SK-N-SH treated with all-trans-retinoic acid at 6 μM for 48 hours (cell line): ENCODE measurements at regions not wholly inside any gene's neighbourhood (a gene's known extent, or its start where the extent isn't known, plus 50 kb on each side); places are given as distances from the start of the nearest gene placed in this dataset.

Experiments
- ATAC-seq: fragments of 200-7000 bp; cut with Tn5 transposase; 3 replicates; pipeline ENCODE4 v1.9.1; 2020; ENCODE audit warnings: mild to moderate bottlenecking, moderate library complexity
- ARNTL ChIP-seq: fragments of 450-650 bp; formaldehyde crosslinking; IDR thresholded peaks from 2 replicates; pipeline ENCODE4 v1.5.0; 2020; ENCODE audit warnings: low read depth, mild to moderate bottlenecking, moderate library complexity, borderline replicate concordance
- BACH2 ChIP-seq: fragments of 250-450 bp; sonication (Bioruptor Pico); IDR thresholded peaks from 2 replicates; pipeline ENCODE4 v1.9.0; 2021; ENCODE audit warnings: mild to moderate bottlenecking, borderline replicate concordance
- CREB5 ChIP-seq: fragments of 250-450 bp; sonication (Bioruptor Pico); IDR thresholded peaks from 2 replicates; pipeline ENCODE4 v1.5.1; 2020; ENCODE audit warnings: low read depth, mild to moderate bottlenecking, moderate library complexity
- CSRNP3 ChIP-seq: fragments of 250-450 bp; sonication (Bioruptor Pico); IDR thresholded peaks from 2 replicates; pipeline ENCODE4 v1.5.1; 2021; ENCODE audit warnings: mild to moderate bottlenecking, moderate library complexity
- ESRRG ChIP-seq: fragments of 250-450 bp; sonication (Bioruptor Pico); IDR thresholded peaks from 2 replicates; pipeline ENCODE4 v1.6.1; 2021; ENCODE audit warnings: mild to moderate bottlenecking
- GLIS3 ChIP-seq: fragments of 250-450 bp; sonication (Bioruptor Pico); IDR thresholded peaks from 2 replicates; pipeline ENCODE4 v1.5.0; 2020; ENCODE audit warnings: mild to moderate bottlenecking, moderate library complexity
- ISL1 ChIP-seq: fragments of 250-450 bp; sonication (Bioruptor Pico); IDR thresholded peaks from 2 replicates; pipeline ENCODE4 v2.1.2; 2022; ENCODE audit warnings: mild to moderate bottlenecking, moderate library complexity
- OSR1 ChIP-seq: fragments of 250-450 bp; sonication (Bioruptor Pico); IDR thresholded peaks from 2 replicates; pipeline ENCODE4 v1.8.0; 2022; ENCODE audit warnings: moderate library complexity, mild to moderate bottlenecking, inconsistent platforms
- PATZ1 ChIP-seq: fragments of 250-450 bp; sonication (Bioruptor Pico); IDR thresholded peaks from 2 replicates; pipeline ENCODE4 v1.8.0; 2020; ENCODE audit warnings: mild to moderate bottlenecking, moderate library complexity, borderline replicate concordance
- POU6F1 ChIP-seq: fragments of 250-450 bp; sonication (Bioruptor Pico); IDR thresholded peaks from 2 replicates; pipeline ENCODE4 v1.8.0; 2021; ENCODE audit warnings: low read depth, mild to moderate bottlenecking, moderate library complexity, borderline replicate concordance
- PPARA ChIP-seq: fragments of 250-450 bp; sonication (Bioruptor Pico); IDR thresholded peaks from 2 replicates; pipeline ENCODE4 v1.5.0; 2020; ENCODE audit warnings: mild to moderate bottlenecking, borderline replicate concordance
- RARB ChIP-seq: fragments of 250-450 bp; sonication (Bioruptor Pico); IDR thresholded peaks from 2 replicates; pipeline ENCODE4 v1.8.0; 2021; ENCODE audit warnings: mild to moderate bottlenecking, moderate library complexity
- SNAI2 ChIP-seq: fragments of 250-450 bp; sonication (Bioruptor Pico); IDR thresholded peaks from 2 replicates; pipeline ENCODE4 v1.5.0; 2020; ENCODE audit warnings: mild to moderate bottlenecking, moderate library complexity
- TCF4 ChIP-seq: fragments of 250-450 bp; sonication (Bioruptor Pico); IDR thresholded peaks from 2 replicates; pipeline ENCODE4 v1.8.0; 2021; ENCODE audit warnings: mild to moderate bottlenecking, moderate library complexity, borderline replicate concordance
- TOX ChIP-seq: fragments of 250-450 bp; sonication (Bioruptor Pico); IDR thresholded peaks from 2 replicates; pipeline ENCODE4 v1.8.0; 2021; ENCODE audit warnings: mild to moderate bottlenecking, moderate library complexity, borderline replicate concordance
- TSHZ2 ChIP-seq: fragments of 250-450 bp; sonication (Bioruptor Pico); IDR thresholded peaks from 2 replicates; pipeline ENCODE4 v1.5.0; 2020; ENCODE audit warnings: mild to moderate bottlenecking, moderate library complexity
- ZC3H10 ChIP-seq: fragments of 250-450 bp; sonication (Bioruptor Pico); IDR thresholded peaks from 2 replicates; pipeline ENCODE4 v1.5.1; 2021; ENCODE audit warnings: mild to moderate bottlenecking, moderate library complexity
- ZNF565 ChIP-seq: fragments of 450-650 bp; formaldehyde crosslinking; conservative IDR thresholded peaks from 2 replicates; pipeline ENCODE4 v1.5.0; 2020; ENCODE audit warnings: low read depth, mild to moderate bottlenecking, moderate library complexity
- ZNF8 ChIP-seq: fragments of 450-650 bp; formaldehyde crosslinking; IDR thresholded peaks from 2 replicates; pipeline ENCODE4 v1.5.0; 2020; ENCODE audit warnings: mild to moderate bottlenecking, moderate library complexity

- TF ChIP-seq OSR1 (no peak), BACH2 (CRISPR knock-in tag) (no peak), PATZ1 (CRISPR knock-in tag) (no peak), POU6F1 (no peak), CREB5 (CRISPR knock-in tag) (no peak), RARB (CRISPR knock-in tag) (no peak), ZNF565 (CRISPR knock-in tag) (no peak), TSHZ2 (CRISPR knock-in tag) (no peak), CSRNP3 (CRISPR knock-in tag) (no peak), ISL1 (CRISPR knock-in tag) (no peak), ZNF8 (CRISPR knock-in tag) (no peak), TOX (CRISPR knock-in tag) (no peak), SNAI2 (CRISPR knock-in tag) (no peak), ARNTL (CRISPR knock-in tag) (no peak), PPARA (no peak), ESRRG (no peak)
- TF ChIP-seq, all 23 proteins: peak for 0
- ATAC-seq: no peak
Observed at GRCh38 chrX:39022106-39022505, 220.8 kb downstream of the MID1IP1 start.

GRCh38 chrX:39029221-39029620, 228.0 kb downstream of the MID1IP1 start:
- no peak for ATAC-seq
- TF ChIP-seq ISL1 (CRISPR knock-in tag): no peak
- TF ChIP-seq ZNF8 (CRISPR knock-in tag): no peak
- TF ChIP-seq PATZ1 (CRISPR knock-in tag): no peak
- TF ChIP-seq BACH2 (CRISPR knock-in tag): no peak
- no peak for TF ChIP-seq TOX (CRISPR knock-in tag)
- TF ChIP-seq CREB5 (CRISPR knock-in tag): no peak
- no peak for TF ChIP-seq GLIS3 (CRISPR knock-in tag)
- TF ChIP-seq POU6F1: no peak
- no peak for TF ChIP-seq ZC3H10
- no peak for TF ChIP-seq CSRNP3 (CRISPR knock-in tag)
- no peak for TF ChIP-seq TSHZ2 (CRISPR knock-in tag)
- TF ChIP-seq TCF4 (CRISPR knock-in tag): no peak
- no peak for TF ChIP-seq PPARA
